ENCODE measurements at regions not wholly inside any gene's neighbourhood (a gene's known extent, or its start where the extent isn't known, plus 50 kb on each side); places are given as distances from the start of the nearest gene placed in this dataset.

DNA sequence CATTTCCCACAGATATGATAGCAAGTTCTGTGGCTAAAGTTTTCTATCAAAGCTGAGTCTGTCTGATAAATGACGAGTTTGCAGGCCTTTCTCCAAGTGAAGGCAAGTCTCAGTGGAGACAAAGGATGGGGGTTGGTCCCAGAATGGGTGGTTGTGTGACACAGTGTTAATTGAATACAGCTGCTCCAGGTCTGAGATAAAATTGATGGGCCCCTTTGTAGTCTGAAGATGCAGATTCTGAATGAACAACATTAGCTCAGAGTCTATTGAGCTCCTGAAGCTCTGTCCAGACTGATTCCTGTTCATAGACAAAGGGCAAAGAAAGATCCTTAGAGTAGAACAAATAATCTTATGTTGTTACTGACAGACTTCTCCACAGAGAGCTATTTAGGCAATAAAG lies 296.9 kb upstream of the CYRIA start:
- H3K27ac ChIP-seq (ENCODE audit: low read depth, low read length): no peak overlapping the region
- no peaks in the 10 kb centered on the region for H3K27me3 ChIP-seq (ENCODE audit: low read length)
- H3F3A ChIP-seq (ENCODE audit: insufficient read depth): no peaks in the 10 kb centered on the region
- TF ChIP-seq EZH2phosphoT487 (conservative IDR thresholded peaks at IDR 0.05; ENCODE audit: low read length): no peak
- TF ChIP-seq, protein P1, sequence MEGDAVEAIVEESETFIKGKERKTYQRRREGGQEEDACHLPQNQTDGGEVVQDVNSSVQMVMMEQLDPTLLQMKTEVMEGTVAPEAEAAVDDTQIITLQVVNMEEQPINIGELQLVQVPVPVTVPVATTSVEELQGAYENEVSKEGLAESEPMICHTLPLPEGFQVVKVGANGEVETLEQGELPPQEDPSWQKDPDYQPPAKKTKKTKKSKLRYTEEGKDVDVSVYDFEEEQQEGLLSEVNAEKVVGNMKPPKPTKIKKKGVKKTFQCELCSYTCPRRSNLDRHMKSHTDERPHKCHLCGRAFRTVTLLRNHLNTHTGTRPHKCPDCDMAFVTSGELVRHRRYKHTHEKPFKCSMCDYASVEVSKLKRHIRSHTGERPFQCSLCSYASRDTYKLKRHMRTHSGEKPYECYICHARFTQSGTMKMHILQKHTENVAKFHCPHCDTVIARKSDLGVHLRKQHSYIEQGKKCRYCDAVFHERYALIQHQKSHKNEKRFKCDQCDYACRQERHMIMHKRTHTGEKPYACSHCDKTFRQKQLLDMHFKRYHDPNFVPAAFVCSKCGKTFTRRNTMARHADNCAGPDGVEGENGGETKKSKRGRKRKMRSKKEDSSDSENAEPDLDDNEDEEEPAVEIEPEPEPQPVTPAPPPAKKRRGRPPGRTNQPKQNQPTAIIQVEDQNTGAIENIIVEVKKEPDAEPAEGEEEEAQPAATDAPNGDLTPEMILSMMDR (IDR thresholded peaks at IDR 0.05; ENCODE audit: insufficient read depth, low read length, poor library complexity, severe bottlenecking): no peak
- H3K4me2 ChIP-seq (ENCODE audit: low read depth, low read length, poor library complexity, severe bottlenecking): no peak overlapping the region
- H4K20me1 ChIP-seq (ENCODE audit: low read depth, low read length): no peaks in the 10 kb centered on the region
- H3K36me3 ChIP-seq (ENCODE audit: low read length): no peaks in the 10 kb centered on the region
- H3K79me2 ChIP-seq (ENCODE audit: insufficient read depth, low read length): no peaks in the 10 kb centered on the region
- H3K9ac ChIP-seq (ENCODE audit: low read length): no peak overlapping the region
- no peak overlapping the region for H2AFZ ChIP-seq (ENCODE audit: low read depth, low read length, severe bottlenecking)
- H3K4me3 ChIP-seq (ENCODE audit: insufficient read depth, low read length, poor library complexity, severe bottlenecking): no peak overlapping the region
- H3K9me2 ChIP-seq (replicated peaks; ENCODE audit: insufficient read depth, low read length): no peaks in the 10 kb centered on the region
- H3K9me3 ChIP-seq (ENCODE audit: insufficient read depth, low read length): no peaks in the 10 kb centered on the region

DNA sequence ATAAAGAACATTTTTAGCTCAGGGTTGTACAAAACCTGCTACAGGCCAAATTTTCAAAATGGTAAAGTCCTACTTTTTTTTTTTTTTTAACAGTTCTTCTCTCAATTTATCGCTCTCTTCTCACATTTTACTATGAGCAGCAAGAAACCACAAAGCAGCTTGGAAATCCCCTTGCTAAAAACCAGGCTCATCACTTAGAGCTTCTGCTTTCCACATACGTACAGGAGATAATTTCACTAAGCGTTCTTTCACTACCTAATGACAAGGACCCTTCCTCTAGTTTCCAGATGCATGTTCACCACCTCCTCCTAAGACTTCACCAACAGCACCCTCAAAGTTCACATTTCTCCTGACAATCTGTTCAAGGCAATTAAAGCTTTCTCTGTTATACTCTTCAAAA lies 294.9 kb upstream of the CYRIA start:
- H3K9me3 ChIP-seq (ENCODE audit: insufficient read depth, low read length): no peaks in the 10 kb centered on the region
- H3K4me2 ChIP-seq (ENCODE audit: low read depth, low read length, poor library complexity, severe bottlenecking): peak overlapping the region; percentile 60
- no peaks in the 10 kb centered on the region for H3K79me2 ChIP-seq (ENCODE audit: insufficient read depth, low read length)
- H3K9me2 ChIP-seq (replicated peaks; ENCODE audit: insufficient read depth, low read length): no peaks in the 10 kb centered on the region
- no peak overlapping the region for H3K4me3 ChIP-seq (ENCODE audit: insufficient read depth, low read length, poor library complexity, severe bottlenecking)
- H3K27ac ChIP-seq (ENCODE audit: low read depth, low read length): peak overlapping the region; percentile 91
- H4K20me1 ChIP-seq (ENCODE audit: low read depth, low read length): no peaks in the 10 kb centered on the region
- H2AFZ ChIP-seq (ENCODE audit: low read depth, low read length, severe bottlenecking): peak overlapping the region; percentile 32
- H3K27me3 ChIP-seq (ENCODE audit: low read length): no peaks in the 10 kb centered on the region
- H3K9ac ChIP-seq (ENCODE audit: low read length): peak overlapping the region; percentile 44; the same call in 1 of the 2 replicates
- TF ChIP-seq EZH2phosphoT487 (conservative IDR thresholded peaks at IDR 0.05; ENCODE audit: low read length): no peak
- TF ChIP-seq, protein P1 (IDR thresholded peaks at IDR 0.05; ENCODE audit: insufficient read depth, low read length, poor library complexity, severe bottlenecking): no peak
- no peaks in the 10 kb centered on the region for H3K36me3 ChIP-seq (ENCODE audit: low read length)
- no peaks in the 10 kb centered on the region for H3F3A ChIP-seq (ENCODE audit: insufficient read depth)

DNA sequence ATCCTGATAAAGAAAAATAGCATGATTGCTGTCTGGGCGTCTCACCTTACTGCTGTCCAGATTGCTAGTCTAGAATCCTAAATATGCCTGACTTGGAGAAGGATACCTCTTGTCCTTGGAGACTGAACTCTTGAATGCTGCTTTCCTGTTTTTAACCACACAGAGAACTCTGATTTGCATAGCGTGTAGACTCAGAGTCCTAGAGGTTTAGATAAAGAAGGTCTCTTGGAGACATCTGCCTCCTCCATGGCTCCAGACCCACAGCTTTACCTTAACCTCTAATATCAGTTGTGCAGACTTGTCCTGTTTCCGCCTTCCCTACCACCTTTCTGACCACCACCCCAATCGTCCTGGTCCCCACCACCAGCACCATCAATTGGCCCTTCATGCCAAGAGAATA lies 292.6 kb upstream of the CYRIA start:
- H3K4me3 ChIP-seq (ENCODE audit: insufficient read depth, low read length, poor library complexity, severe bottlenecking): no peak overlapping the region
- H3K36me3 ChIP-seq (ENCODE audit: low read length): no peaks in the 10 kb centered on the region
- H4K20me1 ChIP-seq (ENCODE audit: low read depth, low read length): no peaks in the 10 kb centered on the region
- H3K9me3 ChIP-seq (ENCODE audit: insufficient read depth, low read length): no peaks in the 10 kb centered on the region
- H2AFZ ChIP-seq (ENCODE audit: low read depth, low read length, severe bottlenecking): no peak overlapping the region
- H3K9me2 ChIP-seq (replicated peaks; ENCODE audit: insufficient read depth, low read length): no peaks in the 10 kb centered on the region
- H3K79me2 ChIP-seq (ENCODE audit: insufficient read depth, low read length): no peaks in the 10 kb centered on the region
- peak overlapping the region; percentile 34 for H3K4me2 ChIP-seq (ENCODE audit: low read depth, low read length, poor library complexity, severe bottlenecking)
- no peak for TF ChIP-seq EZH2phosphoT487 (conservative IDR thresholded peaks at IDR 0.05; ENCODE audit: low read length)
- TF ChIP-seq, protein P1 (IDR thresholded peaks at IDR 0.05; ENCODE audit: insufficient read depth, low read length, poor library complexity, severe bottlenecking): no peak
- no peaks in the 10 kb centered on the region for H3F3A ChIP-seq (ENCODE audit: insufficient read depth)
- no peaks in the 10 kb centered on the region for H3K27me3 ChIP-seq (ENCODE audit: low read length)
- no peak overlapping the region for H3K9ac ChIP-seq (ENCODE audit: low read length)
- peak overlapping the region; percentile 91 for H3K27ac ChIP-seq (ENCODE audit: low read depth, low read length)

Measured in SU-DHL-6 (cell line).